HepG2 (cell line): ENCODE measurements at regions not wholly inside any gene's neighbourhood (a gene's known extent, or its start where the extent isn't known, plus 50 kb on each side); places are given as distances from the start of the nearest gene placed in this dataset.
A peak's percentile ranks its signal among the peaks of the same experiment; 100 is the strongest.

Experiments used
- ATAC-seq: fragments of 200-7000 bp; cut with Tn5 transposase; 3 replicates; pipeline ENCODE4 v1.9.1; 2020; ENCODE audit warnings: mild to moderate bottlenecking, moderate library complexity
- BruUV-seq: library from RNA; stranded (reverse); fragments of 400-500 nt; replicated peaks from 2 replicates; lab custom pipeline; 2021; lab: Mats Ljungman, UMichigan
- CTCF ChIA-PET: fragments of 300-600 bp; formaldehyde crosslinking; extraction: SDS; loops from one replicate; lab custom pipeline; 2021; ENCODE audit warnings: low total read pairs, inconsistent platforms, low intra/inter-chr PET ratio; lab: Yijun Ruan, JAX
- POLR2A ChIA-PET: fragments of 350-600 bp; sonication (Branson Sonifier 250); formaldehyde crosslinking; loops from one replicate; lab custom pipeline; 2020; ENCODE audit warnings: antibody characterized with exemption, inconsistent platforms; lab: Yijun Ruan, JAX
- DNase-seq: peaks from one replicate; pipeline ENCODE4 v3.0.0-alpha.2; 2015; ENCODE audit warnings: low spot score
- FAIRE-seq: peaks from 3 replicates; lab custom pipeline; 2011; peaks lifted over from hg19 to GRCh38; lab: Jason Lieb, UNC
- H2AFZ ChIP-seq: one replicate; pipeline ENCODE4 v1.6.1; 2011; ENCODE audit warnings: low read length, inconsistent platforms
- H3K27ac ChIP-seq: fragments of 300-600 bp; 3 replicates; pipeline ENCODE4 v1.8.0; 2011; ENCODE audit warnings: mixed run types, mild to moderate bottlenecking, mixed read lengths, low read length, inconsistent platforms; ENCODE audit not compliant: insufficient read depth; ENCODE audit errors: extremely low read length
- H3K27me3 ChIP-seq, 2 experiments: fragments of 200-600 bp in 1 of 2; 2 replicates in 1 of 2; 3 replicates in 1 of 2; pipeline versions ENCODE4 v1.6.0 to v1.8.0; 2011; ENCODE audit warnings: low read length in 2 of 2, mild to moderate bottlenecking in 2 of 2, moderate library complexity in 2 of 2, inconsistent platforms in 1 of 2; ENCODE audit not compliant: insufficient read depth in 2 of 2, control insufficient read depth in 1 of 2
- H3K36me3 ChIP-seq, 2 experiments: fragments of 200-600 bp in 1 of 2; replicated peaks in 1 of 2; 2 replicates in 1 of 2; 3 replicates in 1 of 2; pipeline versions ENCODE4 v1.5.1 to v1.8.0; 2011; ENCODE audit warnings: low read length in 2 of 2, inconsistent platforms in 1 of 2; ENCODE audit not compliant: insufficient read depth in 2 of 2, control insufficient read depth in 1 of 2
- H3K4me1 ChIP-seq: 2 replicates; pipeline ENCODE4 v1.5.1; 2012; ENCODE audit warnings: low read length, inconsistent platforms; ENCODE audit not compliant: insufficient read depth
- H3K4me2 ChIP-seq: 2 replicates; pipeline ENCODE4 v1.6.0; 2011; ENCODE audit warnings: low read depth, low read length, inconsistent platforms
- H3K4me3 ChIP-seq, 3 experiments: fragments of 200-600 bp in 1 of 3; sonication (generic), shearing (Covaris generic) in 1 of 3; replicated peaks in 1 of 3; 2 replicates each; pipeline ENCODE4 v1.5.1; 2011 to 2016; ENCODE audit warnings: low read length in 3 of 3, inconsistent platforms in 2 of 3, low read depth in 2 of 3, mild to moderate bottlenecking in 2 of 3, control low read depth in 1 of 3, mixed read lengths in 1 of 3; ENCODE audit not compliant: insufficient read depth in 1 of 3
- H3K79me2 ChIP-seq: one replicate; pipeline ENCODE4 v1.6.1; 2011; ENCODE audit warnings: low read length, inconsistent platforms; ENCODE audit not compliant: insufficient read depth
- H3K9ac ChIP-seq: 2 replicates; pipeline ENCODE4 v1.6.0; 2011; ENCODE audit warnings: mild to moderate bottlenecking, low read depth, low read length, inconsistent platforms; ENCODE audit not compliant: insufficient read depth
- H3K9me3 ChIP-seq: 2 replicates; pipeline ENCODE4 v1.5.1; 2012; ENCODE audit warnings: mild to moderate bottlenecking, low read length
- H4K20me1 ChIP-seq: 2 replicates; pipeline ENCODE4 v1.6.0; 2011; ENCODE audit warnings: inconsistent platforms, mild to moderate bottlenecking, low read length, moderate library complexity; ENCODE audit not compliant: insufficient read depth
- MNT ChIP-seq: fragments of 450-650 bp; IDR thresholded peaks from 2 replicates; pipeline ENCODE4 v1.6.1; 2016
- TERF1 ChIP-seq: sonication (generic); formaldehyde crosslinking; IDR thresholded peaks from 2 replicates; pipeline ENCODE4 v1.8.0; 2022; ENCODE audit warnings: mild to moderate bottlenecking, missing genetic modification reagents, moderate library complexity
- ZBTB44 ChIP-seq: sonication (generic); formaldehyde crosslinking; IDR thresholded peaks from 2 replicates; pipeline ENCODE4 v1.4.0; 2020; ENCODE audit warnings: missing genetic modification reagents
- whole genome bisulfite sequencing: methylation state at CpG from one replicate; pipeline ENCODE4 v1.1.6; 2017; ENCODE audit warnings: low lambda C conversion rate; 5-methylcytosine and 5-hydroxymethylcytosine counted together
- in situ Hi-C: cut with HindIII; loops from 2 replicates; pipeline ENCODE4 v1.10.0; 2017; ENCODE audit warnings: low pct_unique_long_range_greater_than_20kb; ENCODE audit not compliant: extremely low pct_ligation_motif_present
- intact Hi-C: fragments of 100-400 bp; cut with micrococcal nuclease; formaldehyde crosslinking; loops from one replicate; pipeline ENCODE4 v1.10.0; 2022; ENCODE audit not compliant: unreplicated experiment

DNA sequence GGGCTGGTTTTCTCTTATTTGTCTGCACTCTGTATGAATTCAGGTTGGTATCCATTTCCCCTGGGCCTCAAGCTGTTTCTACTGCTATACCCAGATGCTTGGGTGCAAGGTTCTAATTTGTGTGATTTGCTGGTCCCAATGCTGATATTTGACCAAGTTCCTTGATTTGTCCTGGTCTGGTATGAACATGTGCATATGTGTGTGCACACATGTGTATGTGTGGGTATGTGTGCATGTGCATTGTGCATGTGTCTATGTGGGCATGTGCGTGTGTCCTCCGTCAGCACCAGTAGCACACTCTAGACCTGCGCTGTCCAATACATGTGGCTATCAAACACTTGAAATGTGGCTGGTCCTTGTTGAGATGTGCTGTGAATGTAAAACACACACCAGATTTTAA, 102.4 kb upstream of the TSPAN2 start:
- in situ Hi-C loops: no loop called here

More for the DNA sequence above, 102.4 kb upstream of the TSPAN2 start:
- ChIA-PET POLR2A (no interaction called here), CTCF (no interaction called here)
- FAIRE-seq (no peak), ATAC-seq (no peak), DNase-seq (no peak)
- no peaks in the 10 kb centered on the region for H3K79me2 ChIP-seq
- H3K4me1 ChIP-seq: no peaks in the 10 kb centered on the region
- no peak overlapping the region for H3K4me2 ChIP-seq
- H3K9me3 ChIP-seq: no peaks in the 10 kb centered on the region
- no peak overlapping the region for H2AFZ ChIP-seq
- no peaks in the 10 kb centered on the region for H3K27me3 ChIP-seq
- intact Hi-C loops: no loop called here
- H3K4me3 ChIP-seq: no peak overlapping the region
- no peak overlapping the region for H3K27ac ChIP-seq
- BruUV-seq: no TSS peak
- H3K9ac ChIP-seq: no peak overlapping the region
- WGBS: 78% methylated on average over 3 of the region's 3 CpGs
- H3K36me3 ChIP-seq: no peaks in the 10 kb centered on the region
- peak; percentile 92 for TF ChIP-seq MNT
- no peak for TF ChIP-seq ZBTB44 (CRISPR knock-in tag)
- no peak for TF ChIP-seq TERF1 (CRISPR knock-in tag)
- TF ChIP-seq, all 625 proteins: peak for 1
- H4K20me1 ChIP-seq: no peaks in the 10 kb centered on the region
